HCT116 (cell line): ENCODE measurements at regions not wholly inside any gene's neighbourhood (a gene's known extent, or its start where the extent isn't known, plus 50 kb on each side); places are given as distances from the start of the nearest gene placed in this dataset.

Source experiments
- CBX3 ChIP-seq: IDR thresholded peaks from 2 replicates; pipeline ENCODE4 v1.6.1; 2012; ENCODE audit warnings: low read depth
- TF ChIP-seq, protein P1 (sequence below): IDR thresholded peaks from 2 replicates; pipeline ENCODE4 v1.6.1; 2012; ENCODE audit warnings: low read depth

DNA sequence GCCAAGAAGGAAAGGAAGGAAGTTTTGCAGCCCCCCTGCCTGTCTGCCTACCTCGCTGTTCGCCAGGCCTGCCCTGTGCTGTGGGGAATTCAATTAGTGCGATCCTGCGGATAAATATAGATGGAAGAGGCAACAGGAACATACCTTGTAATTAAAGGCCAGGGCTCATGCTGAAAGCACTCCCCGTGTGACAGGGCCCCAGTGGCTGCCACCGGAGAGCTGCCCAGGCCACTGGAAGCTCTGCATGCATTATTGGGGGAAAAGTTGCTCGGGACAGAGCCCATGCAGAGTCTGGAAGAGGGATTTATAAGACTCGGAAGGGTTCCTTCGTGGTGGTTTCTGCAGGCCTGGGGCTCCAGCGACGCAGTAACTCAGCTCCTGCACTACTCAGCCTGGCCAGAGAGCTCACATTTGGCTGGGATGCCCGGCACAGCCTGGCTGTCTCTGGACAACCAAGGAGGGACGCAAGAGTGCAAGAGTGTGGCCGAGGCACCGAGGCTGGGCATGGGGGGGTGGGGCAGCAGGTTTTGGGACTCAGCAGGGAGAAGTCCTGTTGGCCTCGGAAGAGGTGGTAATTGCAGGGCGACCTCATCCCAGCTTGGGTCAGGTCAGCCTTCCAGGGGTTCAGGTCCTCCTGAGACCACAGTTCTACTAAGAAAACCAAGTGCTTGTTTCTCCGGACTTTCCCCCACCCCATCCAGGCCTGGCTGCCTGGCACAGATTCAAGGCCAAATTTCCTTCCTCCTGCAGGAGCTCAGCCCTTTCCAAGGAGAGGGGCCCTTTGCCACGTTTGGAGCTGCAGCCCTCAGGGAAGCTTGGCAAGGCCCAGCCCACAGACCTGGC lies 68.1 kb upstream of the GGTA1 start:
- TF ChIP-seq, protein P1, sequence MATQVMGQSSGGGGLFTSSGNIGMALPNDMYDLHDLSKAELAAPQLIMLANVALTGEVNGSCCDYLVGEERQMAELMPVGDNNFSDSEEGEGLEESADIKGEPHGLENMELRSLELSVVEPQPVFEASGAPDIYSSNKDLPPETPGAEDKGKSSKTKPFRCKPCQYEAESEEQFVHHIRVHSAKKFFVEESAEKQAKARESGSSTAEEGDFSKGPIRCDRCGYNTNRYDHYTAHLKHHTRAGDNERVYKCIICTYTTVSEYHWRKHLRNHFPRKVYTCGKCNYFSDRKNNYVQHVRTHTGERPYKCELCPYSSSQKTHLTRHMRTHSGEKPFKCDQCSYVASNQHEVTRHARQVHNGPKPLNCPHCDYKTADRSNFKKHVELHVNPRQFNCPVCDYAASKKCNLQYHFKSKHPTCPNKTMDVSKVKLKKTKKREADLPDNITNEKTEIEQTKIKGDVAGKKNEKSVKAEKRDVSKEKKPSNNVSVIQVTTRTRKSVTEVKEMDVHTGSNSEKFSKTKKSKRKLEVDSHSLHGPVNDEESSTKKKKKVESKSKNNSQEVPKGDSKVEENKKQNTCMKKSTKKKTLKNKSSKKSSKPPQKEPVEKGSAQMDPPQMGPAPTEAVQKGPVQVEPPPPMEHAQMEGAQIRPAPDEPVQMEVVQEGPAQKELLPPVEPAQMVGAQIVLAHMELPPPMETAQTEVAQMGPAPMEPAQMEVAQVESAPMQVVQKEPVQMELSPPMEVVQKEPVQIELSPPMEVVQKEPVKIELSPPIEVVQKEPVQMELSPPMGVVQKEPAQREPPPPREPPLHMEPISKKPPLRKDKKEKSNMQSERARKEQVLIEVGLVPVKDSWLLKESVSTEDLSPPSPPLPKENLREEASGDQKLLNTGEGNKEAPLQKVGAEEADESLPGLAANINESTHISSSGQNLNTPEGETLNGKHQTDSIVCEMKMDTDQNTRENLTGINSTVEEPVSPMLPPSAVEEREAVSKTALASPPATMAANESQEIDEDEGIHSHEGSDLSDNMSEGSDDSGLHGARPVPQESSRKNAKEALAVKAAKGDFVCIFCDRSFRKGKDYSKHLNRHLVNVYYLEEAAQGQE, result no peak
- TF ChIP-seq CBX3, result no peak
